ENCODE measurements at regions not wholly inside any gene's neighbourhood (a gene's known extent, or its start where the extent isn't known, plus 50 kb on each side); places are given as distances from the start of the nearest gene placed in this dataset.
A peak's percentile ranks its signal among the peaks of the same experiment; 100 is the strongest.

GRCh38 chr18:27619090-27619772, 434.1 kb upstream of the CHST9 start:
- DNase-seq = no peak

GRCh38 chr18:27616324-27616723, 431.2 kb upstream of the CHST9 start:
- no peak for DNase-seq

GRCh38 chr18:27614951-27615844, 430.1 kb upstream of the CHST9 start:
- DNase-seq = no peak

GRCh38 chr18:27609221-27609620, 424.1 kb upstream of the CHST9 start:
- DNase-seq = no peak

DNA sequence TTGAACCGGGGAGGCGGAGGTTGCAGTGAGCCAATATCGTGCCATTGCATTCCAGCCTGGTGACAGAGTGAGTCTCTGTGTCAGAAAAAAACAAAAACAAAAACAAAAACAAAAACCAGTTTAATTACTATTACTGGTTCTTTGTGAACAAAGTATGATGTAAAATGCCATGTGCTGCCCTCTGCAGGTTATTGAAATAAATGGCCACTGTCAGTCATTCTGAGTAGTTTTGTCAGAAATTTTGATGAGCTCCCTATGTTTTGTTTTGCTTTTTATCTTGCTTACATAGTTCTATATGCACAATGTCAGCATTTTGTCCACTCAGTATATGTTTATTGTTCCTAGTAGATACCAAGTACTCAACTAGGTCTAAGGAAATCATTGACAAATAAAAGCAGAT, 423.6 kb upstream of the CHST9 start:
- DNase-seq = no peak

- no peak for DNase-seq
Measured at GRCh38 chr18:27608174-27608573, 423.1 kb upstream of the CHST9 start.

- no peak for DNase-seq
Measured at GRCh38 chr18:27606741-27607140, 421.6 kb upstream of the CHST9 start.

DNA sequence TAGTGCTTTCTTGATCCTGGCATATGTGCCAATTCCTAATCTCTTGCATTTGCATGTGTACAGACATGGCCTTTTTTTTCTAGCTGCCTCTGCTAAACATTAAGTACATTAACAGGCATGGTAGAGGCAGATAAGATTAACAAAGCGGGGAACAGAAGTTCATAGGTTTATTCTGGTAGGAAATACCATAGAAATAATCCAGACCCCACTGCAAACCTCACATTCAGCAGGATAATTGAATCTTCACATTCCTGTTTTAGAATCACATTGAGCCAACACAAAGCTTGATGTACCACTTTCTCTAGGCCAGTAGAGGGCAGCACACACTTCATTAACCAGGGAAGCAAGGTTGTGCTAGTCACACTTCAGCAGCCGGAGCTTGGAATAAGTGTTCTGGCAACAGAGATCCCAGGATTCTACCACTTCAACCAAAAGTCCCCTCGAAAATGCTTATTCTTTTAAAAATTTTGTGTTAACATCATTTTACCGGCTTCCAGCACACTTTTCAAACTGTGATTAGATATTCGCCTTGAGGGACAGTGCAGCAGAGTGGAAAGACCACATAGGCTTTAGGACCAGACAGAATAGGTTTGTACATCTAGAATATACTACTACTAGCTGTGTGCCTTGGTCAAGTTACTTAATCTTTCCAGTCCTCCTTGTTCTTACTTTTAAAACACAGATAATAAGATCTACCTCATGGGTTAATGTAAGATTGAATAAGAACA, 420.2 kb upstream of the CHST9 start:
- DNase-seq = peak; percentile 67

DNA sequence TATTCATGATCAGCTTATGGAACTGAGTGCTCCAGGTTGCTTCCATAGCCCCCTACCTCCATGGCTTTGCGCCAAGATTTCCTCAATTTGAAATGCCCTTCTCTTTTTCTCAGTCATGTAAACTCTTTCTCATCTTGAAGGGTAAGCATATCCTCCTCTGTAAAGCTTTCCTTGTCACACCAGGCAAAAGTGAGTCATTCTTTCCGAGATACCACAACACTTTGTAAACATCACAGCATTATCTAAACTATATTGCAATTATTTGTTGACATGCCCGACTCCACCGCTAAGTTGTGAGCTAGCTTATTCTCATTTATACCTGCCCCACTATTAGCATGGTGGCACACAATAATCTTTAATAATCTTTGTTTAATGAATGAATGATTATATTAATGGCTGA, 419.5 kb upstream of the CHST9 start:
- no peak for DNase-seq

DNA sequence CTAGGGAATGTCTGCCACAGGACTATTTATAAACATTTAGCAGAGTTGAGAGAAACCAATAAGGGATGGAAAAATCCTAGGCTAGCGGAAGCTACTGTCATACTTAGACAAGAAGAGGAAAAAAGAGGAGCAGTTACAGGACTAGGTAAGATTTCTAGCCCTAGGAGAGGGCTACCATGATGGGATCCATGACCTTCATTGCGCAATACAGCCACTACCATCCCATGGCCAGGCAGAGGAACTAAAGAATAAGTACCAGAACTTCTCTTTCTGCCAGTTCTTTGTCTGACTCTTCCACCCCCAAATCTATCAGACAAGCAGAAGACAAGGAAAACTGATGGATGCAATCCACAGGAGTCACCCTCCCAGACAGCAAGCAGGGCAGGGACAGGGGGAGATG, 417.0 kb upstream of the CHST9 start:
- no peak for DNase-seq

GRCh38 chr18:27600245-27600644, 415.1 kb upstream of the CHST9 start:
- DNase-seq = no peak

DNA sequence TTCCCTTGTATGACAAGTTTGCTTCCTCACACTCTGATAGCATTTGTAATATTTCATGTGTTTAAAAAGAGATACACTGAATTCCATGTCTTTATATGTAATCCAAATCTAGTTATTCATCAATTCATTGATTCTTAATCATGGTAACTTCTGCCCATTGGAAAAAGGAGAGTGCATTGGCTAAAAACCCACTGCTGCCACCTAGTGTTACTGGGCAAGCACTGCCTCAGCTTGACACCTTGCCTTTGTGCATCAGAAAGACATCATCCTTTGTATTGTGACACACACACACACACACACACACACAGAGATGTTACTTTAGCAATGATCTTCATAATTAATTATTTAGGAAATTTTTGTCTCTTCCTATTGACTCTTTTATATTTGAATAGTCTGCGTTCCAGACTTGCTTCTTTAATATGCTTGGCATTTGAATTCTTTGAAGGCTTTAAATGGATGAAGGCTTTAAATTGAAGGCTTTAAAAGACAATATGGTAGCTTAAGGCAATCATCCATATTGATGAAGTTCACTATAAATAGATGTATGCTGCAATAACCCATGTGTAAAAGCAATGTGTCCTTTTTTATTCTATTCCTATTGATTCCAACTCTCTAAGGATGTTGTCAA, 414.2 kb upstream of the CHST9 start:
- DNase-seq = peak; percentile 14

GRCh38 chr18:27595113-27595838, 410.2 kb upstream of the CHST9 start:
- DNase-seq = no peak

DNA sequence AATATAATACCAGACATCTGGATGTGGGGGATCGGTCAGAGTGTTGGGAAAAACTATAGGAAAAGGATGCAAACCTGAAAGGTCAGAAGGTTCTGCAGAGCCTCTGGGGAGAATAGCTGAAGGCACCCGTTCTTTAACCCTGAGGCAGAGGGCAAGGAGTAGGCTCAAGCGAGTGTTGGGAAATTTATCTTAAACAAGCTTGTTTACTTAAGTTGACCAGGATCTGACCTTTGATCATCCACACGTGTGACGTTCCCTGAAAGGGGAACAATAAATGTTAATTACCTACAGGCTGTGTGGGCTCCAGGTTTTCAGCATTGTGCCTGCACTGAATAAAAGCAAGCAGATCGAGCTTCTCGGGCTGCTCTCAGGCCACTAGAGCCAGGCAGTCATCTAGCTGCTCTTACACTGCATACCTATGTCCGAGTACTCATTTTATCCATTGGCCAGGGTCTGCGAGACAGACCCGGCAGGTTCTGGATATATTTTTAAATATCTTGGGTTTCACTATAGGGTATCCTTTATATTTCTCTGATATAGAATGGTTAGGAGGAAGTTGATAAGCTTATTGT, 400.6 kb upstream of the CHST9 start:
- DNase-seq = no peak

DNA sequence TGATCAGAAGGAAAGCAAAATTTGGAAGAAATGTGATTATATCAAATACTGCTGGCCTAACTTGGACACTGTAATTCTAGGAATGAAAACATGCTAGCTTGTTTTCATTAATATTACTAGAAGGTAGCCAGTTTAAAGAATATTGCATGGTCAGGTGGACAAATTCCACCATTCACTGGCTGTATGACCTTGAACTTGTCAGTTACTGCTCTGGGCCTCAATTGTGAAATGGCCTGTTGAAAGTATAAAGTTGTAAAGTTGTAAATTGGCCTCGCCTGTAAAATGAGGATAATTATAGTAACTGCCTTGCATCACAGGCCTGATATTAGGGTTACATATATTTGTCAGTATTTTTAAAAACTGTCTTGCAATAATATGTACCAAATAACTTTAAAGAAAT, 398.4 kb upstream of the CHST9 start:
- no peak for DNase-seq

- DNase-seq = no peak
Measured at GRCh38 chr18:27582760-27583412, 397.8 kb upstream of the CHST9 start.

GRCh38 chr18:27581296-27581904, 396.3 kb upstream of the CHST9 start:
- DNase-seq = no peak

DNA sequence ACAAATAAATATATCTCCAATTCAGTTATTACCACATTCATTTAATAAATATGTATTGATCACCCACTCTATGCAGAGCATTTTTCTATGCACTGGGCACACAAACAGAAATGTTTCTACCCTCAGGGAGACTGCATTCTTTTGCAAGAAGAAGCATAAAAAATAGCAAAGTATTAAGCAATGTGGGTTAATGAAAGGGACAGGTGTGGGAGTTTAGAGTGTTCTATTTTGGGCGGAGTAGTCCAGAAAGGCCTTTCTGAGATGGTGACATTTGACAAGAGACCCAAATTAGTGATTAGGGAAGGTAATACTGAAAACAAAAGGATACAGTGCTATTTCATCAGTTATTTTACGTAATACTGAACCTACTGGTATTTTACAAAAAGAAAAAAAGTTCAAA, 394.3 kb upstream of the CHST9 start:
- no peak for DNase-seq

DNA sequence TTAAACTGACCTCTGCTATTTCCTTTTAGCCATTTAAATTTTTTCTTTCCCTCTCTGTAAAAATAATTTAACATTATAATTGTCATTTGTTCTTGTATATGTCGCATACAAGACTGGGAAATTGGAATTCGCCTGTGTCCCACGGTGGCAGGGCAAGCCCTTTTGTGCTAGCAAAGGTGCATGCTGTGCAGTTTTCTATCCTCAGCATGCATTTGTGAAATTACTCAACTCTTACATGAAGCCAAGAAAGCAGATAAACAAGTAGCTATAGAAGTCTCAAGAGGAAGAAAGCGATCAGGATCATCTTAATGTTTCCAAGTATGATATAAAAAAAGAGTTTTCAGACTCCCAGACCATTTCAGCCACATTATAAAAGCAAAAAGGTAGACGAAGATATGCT, 392.6 kb upstream of the CHST9 start:
- no peak for DNase-seq

DNA sequence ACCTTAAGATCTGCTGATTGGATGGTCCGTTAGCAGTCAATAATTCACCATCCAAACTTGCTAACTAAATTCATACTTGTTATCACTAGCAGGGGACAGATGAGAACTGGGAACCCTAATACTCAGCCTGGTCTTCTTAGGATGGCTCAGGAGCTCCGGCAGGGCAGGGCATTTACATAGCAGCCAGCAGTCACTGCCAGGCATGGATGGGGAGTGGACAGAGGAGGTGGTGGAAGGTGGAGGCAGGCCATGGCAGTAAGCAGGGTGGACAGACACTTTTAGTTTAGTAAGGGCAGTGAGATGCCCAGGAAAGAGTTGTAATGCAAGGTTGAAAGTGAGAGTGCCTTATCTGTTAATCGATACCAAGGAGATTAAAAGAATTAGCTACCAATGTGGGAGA, 392.2 kb upstream of the CHST9 start:
- DNase-seq = no peak

- no peak for DNase-seq
Measured at GRCh38 chr18:27567434-27567833, 382.3 kb upstream of the CHST9 start.

Measured in NCI-H1436 (cell line).